SK-N-MC (cell line): ENCODE measurements at regions not wholly inside any gene's neighbourhood (a gene's known extent, or its start where the extent isn't known, plus 50 kb on each side); places are given as distances from the start of the nearest gene placed in this dataset.
A peak's percentile ranks its signal among the peaks of the same experiment; 100 is the strongest.

ENCODE experiments used
- DNase-seq: peaks from one replicate; pipeline ENCODE4 v3.0.0-alpha.2; 2011; ENCODE audit warnings: low read depth, low spot score
- H3K27ac ChIP-seq: fragments of 200-600 bp; sonication (generic); 2 replicates; pipeline ENCODE4 v1.5.1; 2016; ENCODE audit warnings: mixed run types
- H3K36me3 ChIP-seq: fragments of 200-600 bp; sonication (generic); 2 replicates; pipeline ENCODE4 v1.6.1; 2017; ENCODE audit warnings: antibody characterized with exemption, low read length, mixed read lengths; ENCODE audit not compliant: insufficient read depth
- H3K4me3 ChIP-seq: fragments of 200-600 bp; sonication (generic); 2 replicates; pipeline ENCODE4 v1.5.1; 2016
- H3K9ac ChIP-seq: fragments of 200-600 bp; sonication (generic); 2 replicates; pipeline ENCODE4 v1.8.0; 2017; ENCODE audit warnings: mixed run types, mixed read lengths; ENCODE audit not compliant: insufficient read length
- H3K9me3 ChIP-seq: fragments of 200-600 bp; sonication (generic); 2 replicates; pipeline ENCODE4 v1.6.1; 2017; ENCODE audit warnings: low read depth, mild to moderate bottlenecking, antibody characterized with exemption, low read length, moderate library complexity, mixed read lengths
- EZH2 ChIP-seq: fragments of 200-600 bp; sonication (generic); IDR thresholded peaks from one replicate; pipeline ENCODE4 v1.6.1; 2017; ENCODE audit warnings: antibody characterized with exemption
- FOXP2 ChIP-seq: optimal IDR thresholded peaks from 2 replicates; pipeline ENCODE3; 2011; ENCODE audit warnings: mild to moderate bottlenecking, moderate library complexity; ENCODE audit not compliant: insufficient read depth; ENCODE audit errors: extremely low read length, control extremely low read depth
- POLR2AphosphoS5 ChIP-seq: IDR thresholded peaks from 2 replicates; pipeline ENCODE4 v1.6.1; 2012; ENCODE audit warnings: mild to moderate bottlenecking, low read depth, low read length, borderline replicate concordance

- Histone ChIP-seq H3K9ac (peak overlapping the region; percentile 83), H3K36me3 (peaks cover 5% of the 10 kb centered on the region; the same call in 1 of the 2 replicates), H3K9me3 (no peaks in the 10 kb centered on the region), H3K27ac (peak overlapping the region; percentile 100), H3K4me3 (peak overlapping the region; percentile 65)
- peak; percentile 63 for DNase-seq
- no peak for TF ChIP-seq EZH2
- TF ChIP-seq POLR2AphosphoS5: no peak
- no peak for TF ChIP-seq FOXP2
Measured at GRCh38 chr14:71317385-71318096, 410.3 kb downstream of the PCNX1 start.

GRCh38 chr14:71318097-71318459 is 410.8 kb downstream of the PCNX1 start:
- peak overlapping the region; percentile 100 for H3K27ac ChIP-seq
- no peak for TF ChIP-seq FOXP2
- peak; percentile 81; the same call in 1 of the 2 replicates for TF ChIP-seq POLR2AphosphoS5
- no peaks in the 10 kb centered on the region for H3K9me3 ChIP-seq
- peak; percentile 93 for DNase-seq
- H3K36me3 ChIP-seq: peaks cover 7% of the 10 kb centered on the region; the same call in 1 of the 2 replicates
- peak overlapping the region; percentile 83 for H3K9ac ChIP-seq
- H3K4me3 ChIP-seq: peak overlapping the region; percentile 65

- peak overlapping the region; percentile 100 for H3K27ac ChIP-seq
- peak overlapping the region; percentile 86 for H3K4me3 ChIP-seq
- peak overlapping the region; percentile 71 for H3K9ac ChIP-seq
- TF ChIP-seq EZH2 (no peak), POLR2AphosphoS5 (no peak), FOXP2 (no peak)
- no peaks in the 10 kb centered on the region for H3K9me3 ChIP-seq
- peaks cover 4% of the 10 kb centered on the region; the same call in 1 of the 2 replicates for H3K36me3 ChIP-seq
- DNase-seq: no peak
Measured at GRCh38 chr14:71319666-71320065, 412.4 kb downstream of the PCNX1 start.

GRCh38 chr14:71320107-71320733 is 413.0 kb downstream of the PCNX1 start, which contains the start of gene SIPA1L1:
TSS of gene SIPA1L1 (plus strand) at chr14:71320476.
- Histone ChIP-seq H3K4me3 (peak within 1 kb of the TSS; percentile 86), H3K9ac (peak within 1 kb of the TSS; percentile 91), H3K27ac (peak within 1 kb of the TSS; percentile 100), H3K36me3 (peaks cover 4% of the 10 kb centered on the region; the same call in 1 of the 2 replicates), H3K9me3 (no peaks in the 10 kb centered on the region)
- no peak for TF ChIP-seq FOXP2
- TF ChIP-seq EZH2: no peak
- peak; percentile 91 for TF ChIP-seq POLR2AphosphoS5
- peak; percentile 93 for DNase-seq

GRCh38 chr14:71320734-71321573 is 413.7 kb downstream of the PCNX1 start:
- Histone ChIP-seq H3K36me3 (peaks cover 6% of the 10 kb centered on the region; the same call in 1 of the 2 replicates), H3K27ac (peak overlapping the region; percentile 80), H3K9ac (peak overlapping the region; percentile 91), H3K4me3 (peak overlapping the region; percentile 86), H3K9me3 (no peaks in the 10 kb centered on the region)
- DNase-seq: no peak
- TF ChIP-seq POLR2AphosphoS5: no peak
- no peak for TF ChIP-seq FOXP2
- TF ChIP-seq EZH2: no peak

- TF ChIP-seq EZH2 (no peak), POLR2AphosphoS5 (no peak), FOXP2 (no peak)
- no peak for DNase-seq
- H3K9me3 ChIP-seq: no peaks in the 10 kb centered on the region
- H3K4me3 ChIP-seq: peak overlapping the region; percentile 86
- peak overlapping the region; percentile 91 for H3K9ac ChIP-seq
- peaks cover 7% of the 10 kb centered on the region for H3K36me3 ChIP-seq
- peak overlapping the region; percentile 80; the same call in 1 of the 2 replicates for H3K27ac ChIP-seq
Measured at GRCh38 chr14:71321574-71322315, 414.5 kb downstream of the PCNX1 start.

- peak overlapping the region; percentile 91 for H3K9ac ChIP-seq
- peaks cover 13% of the 10 kb centered on the region for H3K36me3 ChIP-seq
- no peak for DNase-seq
Measured at GRCh38 chr14:71322655-71323250, 415.5 kb downstream of the PCNX1 start.

More at GRCh38 chr14:71322655-71323250, 415.5 kb downstream of the PCNX1 start:
- Histone ChIP-seq H3K27ac (0 out of 2 replicates have a peak overlapping the region, but pooled peaks have one; percentile 80), H3K4me3 (peak overlapping the region; percentile 86), H3K9me3 (no peaks in the 10 kb centered on the region)
- TF ChIP-seq FOXP2: no peak
